CD1c-positive myeloid dendritic cell (primary cell): ENCODE measurements at regions not wholly inside any gene's neighbourhood (a gene's known extent, or its start where the extent isn't known, plus 50 kb on each side); places are given as distances from the start of the nearest gene placed in this dataset.

Experiments used
- DNase-seq: peaks from one replicate; pipeline ENCODE4 v3.0.0-alpha.2; 2016; ENCODE audit errors: extremely low spot score

GRCh38 chr22:49568751-49569285 is 258.9 kb downstream of the BRD1 start:
- no peak for DNase-seq

- DNase-seq: peak; percentile 14
These were observed 259.5 kb downstream of the BRD1 start for GRCh38 chr22:49567899-49568750.

GRCh38 chr22:49566693-49567092 is 261.0 kb downstream of the BRD1 start:
- no peak for DNase-seq

GRCh38 chr22:49566141-49566541 is 261.5 kb downstream of the BRD1 start:
- DNase-seq: no peak

GRCh38 chr22:49565516-49565855 is 262.2 kb downstream of the BRD1 start:
- DNase-seq: no peak

- DNase-seq: no peak
These were observed 262.8 kb downstream of the BRD1 start for GRCh38 chr22:49564666-49565515.

- no peak for DNase-seq
These were observed 263.6 kb downstream of the BRD1 start for GRCh38 chr22:49564054-49564453.

- no peak for DNase-seq
These were observed 264.9 kb downstream of the BRD1 start for GRCh38 chr22:49562685-49563249.

GRCh38 chr22:49561976-49562375 is 265.7 kb downstream of the BRD1 start:
- no peak for DNase-seq

GRCh38 chr22:49561338-49561737 is 266.3 kb downstream of the BRD1 start:
- DNase-seq: no peak

- DNase-seq: no peak
These were observed 272.1 kb downstream of the BRD1 start for GRCh38 chr22:49555526-49555925.

GRCh38 chr22:49554741-49555140 is 272.9 kb downstream of the BRD1 start:
- no peak for DNase-seq

- no peak for DNase-seq
These were observed 273.4 kb downstream of the BRD1 start for GRCh38 chr22:49554296-49554625.

GRCh38 chr22:49553518-49554295 is 274.0 kb downstream of the BRD1 start:
- DNase-seq: no peak

GRCh38 chr22:49553076-49553475 is 274.6 kb downstream of the BRD1 start:
- DNase-seq: no peak

GRCh38 chr22:49551897-49552614 is 275.6 kb downstream of the BRD1 start:
- no peak for DNase-seq

- DNase-seq: no peak
These were observed 276.2 kb downstream of the BRD1 start for GRCh38 chr22:49551446-49551845.

GRCh38 chr22:49550766-49551362 is 276.8 kb downstream of the BRD1 start:
- DNase-seq: no peak

GRCh38 chr22:49550141-49550430 is 277.6 kb downstream of the BRD1 start:
- no peak for DNase-seq

- DNase-seq: no peak
These were observed 278.2 kb downstream of the BRD1 start for GRCh38 chr22:49549256-49550140.
